HepG2 (cell line): ENCODE measurements at regions not wholly inside any gene's neighbourhood (a gene's known extent, or its start where the extent isn't known, plus 50 kb on each side); places are given as distances from the start of the nearest gene placed in this dataset.

Experiments used
- CTCF ChIP-seq: sonication (generic); formaldehyde crosslinking; IDR thresholded peaks from 2 replicates; pipeline ENCODE4 v1.5.0; 2020; ENCODE audit warnings: mild to moderate bottlenecking, missing genetic modification reagents, moderate library complexity
- GTF2F1 ChIP-seq: fragments of 150-350 bp; IDR thresholded peaks from 2 replicates; pipeline ENCODE4 v1.6.1; 2014; ENCODE audit warnings: low read length
- ZNF281 ChIP-seq: sonication (generic); formaldehyde crosslinking; IDR thresholded peaks from 2 replicates; pipeline ENCODE4 v1.4.0; 2020; ENCODE audit warnings: missing genetic modification reagents, borderline replicate concordance

GRCh38 chr5:152094060-152094459, 169.4 kb upstream of the GLRA1 start:
- TF ChIP-seq CTCF (CRISPR knock-in tag) (no peak), ZNF281 (no peak), GTF2F1 (no peak)
